GM12892 (cell line): ENCODE measurements at regions not wholly inside any gene's neighbourhood (a gene's known extent, or its start where the extent isn't known, plus 50 kb on each side); places are given as distances from the start of the nearest gene placed in this dataset.
"Not testable (repeated sequence)": the region's sequence is repeated elsewhere in the genome, so short reads cannot be mapped to it uniquely, and the experiment has no call there.

Experiments
- DNase-seq: peaks from one replicate; pipeline ENCODE4 v3.0.0; 2011; ENCODE audit not compliant: insufficient read length
- FAIRE-seq: peaks from 2 replicates; lab custom pipeline; 2011; peaks lifted over from hg19 to GRCh38; lab: Jason Lieb, UNC
- POLR2A ChIP-seq: IDR thresholded peaks from 2 replicates; pipeline ENCODE4 v1.6.1; 2011; ENCODE audit warnings: low read depth, low read length, control low read depth
- POLR2AphosphoS5 ChIP-seq: IDR thresholded peaks from 2 replicates; pipeline ENCODE4 v1.6.1; 2011; ENCODE audit warnings: low read depth, low read length, control low read depth
- TAF1 ChIP-seq: IDR thresholded peaks from 2 replicates; pipeline ENCODE4 v1.6.1; 2011; ENCODE audit warnings: low read depth, mild to moderate bottlenecking, control low read depth, low read length, borderline replicate concordance

DNA sequence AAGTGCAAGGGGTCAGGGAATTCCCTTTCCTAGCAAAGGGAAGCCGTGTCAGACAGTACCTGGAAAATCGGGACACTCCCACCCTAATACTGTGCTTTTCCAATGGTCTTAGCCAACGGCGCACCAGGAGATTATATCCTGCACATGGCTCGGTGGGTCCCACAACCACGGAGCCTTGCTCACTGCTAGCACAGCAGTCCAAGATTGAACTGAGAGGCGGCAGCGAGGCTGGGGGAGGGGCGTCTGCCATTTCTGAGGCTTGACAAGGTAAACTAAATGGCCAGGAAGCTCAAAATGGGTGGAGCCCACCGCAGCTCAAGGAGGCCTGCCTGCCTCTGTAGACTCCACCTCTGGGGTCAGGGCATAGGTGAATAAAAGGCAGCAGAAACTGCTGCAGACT lies 76.5 kb upstream of the LINC00632 start:
- DNase-seq, FAIRE-seq: not testable (repeated sequence)

DNA sequence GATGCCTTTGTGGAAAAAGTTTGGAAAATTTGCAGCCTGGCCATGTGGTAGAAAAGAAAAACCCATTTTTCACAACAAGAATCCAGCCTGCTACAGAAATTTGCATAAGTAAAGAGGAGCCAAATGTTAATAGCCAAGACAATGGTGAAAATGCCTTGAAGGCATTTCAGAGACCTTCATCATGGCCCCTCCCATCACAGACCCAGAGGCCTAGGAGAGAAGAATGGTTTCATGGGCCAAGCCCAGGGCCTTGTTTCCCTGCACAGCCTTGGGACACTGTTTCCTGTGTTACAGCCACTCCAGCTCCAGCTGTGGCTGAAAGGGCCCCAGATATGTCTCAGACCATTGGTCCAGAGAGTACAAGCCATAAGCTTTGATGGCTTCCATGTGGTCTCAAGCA lies 101.4 kb upstream of the LINC00632 start:
- DNase-seq (no peak), FAIRE-seq (no peak)
- TF ChIP-seq POLR2AphosphoS5 (no peak), POLR2A (no peak), TAF1 (no peak)

DNA sequence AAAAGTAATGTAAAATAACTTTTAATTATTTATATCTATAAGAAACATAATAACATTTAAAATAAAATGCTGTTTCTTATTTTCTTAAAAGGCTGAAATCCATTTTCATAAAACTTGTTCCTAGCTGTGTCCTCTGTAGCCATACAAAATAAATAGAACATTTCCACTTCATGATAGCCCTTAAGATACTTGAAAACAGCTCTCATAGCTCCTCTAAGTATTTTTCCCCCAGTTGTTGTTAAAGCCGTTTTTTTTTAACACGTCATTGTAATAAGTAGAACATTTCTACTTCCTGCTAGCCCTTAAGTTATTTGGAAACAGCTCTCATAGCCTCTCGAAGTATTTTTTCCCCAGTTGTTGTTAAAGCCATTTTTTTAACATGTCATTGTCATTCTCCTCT lies 97.3 kb upstream of the SOX3 start:
- TF ChIP-seq TAF1 (no peak), POLR2AphosphoS5 (no peak), POLR2A (no peak)
- DNase-seq (no peak), FAIRE-seq (no peak)

DNA sequence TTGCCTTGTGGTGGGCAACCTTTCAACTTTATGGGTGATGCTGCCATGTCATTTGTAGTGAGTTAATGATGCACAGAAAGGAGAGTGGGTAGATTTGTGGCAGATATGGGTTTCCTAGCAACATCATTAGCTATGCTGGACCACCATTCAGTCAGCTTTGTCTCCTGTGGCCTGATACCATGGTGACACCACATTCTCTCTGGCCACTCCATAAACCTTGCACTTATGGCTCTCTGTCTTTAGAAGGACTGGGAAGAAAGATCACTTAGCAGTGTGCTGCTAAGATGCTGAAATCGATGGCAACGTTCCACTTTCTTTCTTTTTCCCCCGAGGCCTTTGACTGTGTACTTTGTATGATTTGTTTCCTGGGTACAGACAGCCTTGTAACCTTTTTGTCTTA lies 95.0 kb upstream of the SOX3 start:
- no peak for FAIRE-seq
- no peak for DNase-seq
- TF ChIP-seq TAF1 (no peak), POLR2A (no peak), POLR2AphosphoS5 (no peak)

DNA sequence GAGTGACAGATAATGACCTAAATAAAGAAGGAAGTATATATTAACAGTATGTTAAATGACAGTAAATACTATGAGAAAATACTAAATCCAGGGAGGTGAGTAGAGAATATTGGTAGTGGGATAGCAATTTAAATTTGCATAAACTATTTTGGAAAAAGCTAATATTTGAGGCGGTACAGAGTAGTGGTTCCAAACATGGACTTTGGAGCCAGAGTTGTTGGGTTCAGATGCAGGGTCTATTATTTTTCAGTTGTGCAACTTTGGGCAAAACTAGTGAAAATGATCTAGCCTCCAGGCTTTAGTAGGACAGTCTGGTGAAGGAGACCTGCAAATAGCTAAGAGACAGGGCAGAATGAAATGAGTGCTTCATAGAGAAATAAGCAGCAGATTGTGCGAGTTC lies 84.8 kb upstream of the SOX3 start:
- no peak for FAIRE-seq
- no peak for TF ChIP-seq TAF1
- no peak for TF ChIP-seq POLR2AphosphoS5
- no peak for TF ChIP-seq POLR2A
- DNase-seq: no peak

DNA sequence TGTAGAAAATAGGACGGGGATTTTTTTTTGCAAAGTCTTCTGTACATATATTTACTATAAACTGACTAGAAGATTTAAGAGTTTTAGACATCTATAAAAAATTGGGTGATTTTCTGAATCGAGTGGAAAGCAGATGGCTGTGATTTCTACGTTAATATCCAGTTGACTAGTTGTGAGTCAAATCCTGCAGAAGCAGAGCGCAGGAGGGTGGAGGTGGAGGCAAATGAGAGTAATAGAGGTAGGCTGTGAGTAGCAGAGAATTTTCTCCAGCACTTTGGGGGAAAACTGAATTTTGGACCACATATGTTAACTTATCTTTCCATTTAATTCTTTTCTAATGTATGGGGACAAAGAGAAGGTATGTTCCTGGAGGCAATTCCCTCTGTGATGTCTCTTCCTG lies 82.1 kb upstream of the SOX3 start:
- FAIRE-seq: no peak
- TF ChIP-seq POLR2A: no peak
- no peak for DNase-seq

DNA sequence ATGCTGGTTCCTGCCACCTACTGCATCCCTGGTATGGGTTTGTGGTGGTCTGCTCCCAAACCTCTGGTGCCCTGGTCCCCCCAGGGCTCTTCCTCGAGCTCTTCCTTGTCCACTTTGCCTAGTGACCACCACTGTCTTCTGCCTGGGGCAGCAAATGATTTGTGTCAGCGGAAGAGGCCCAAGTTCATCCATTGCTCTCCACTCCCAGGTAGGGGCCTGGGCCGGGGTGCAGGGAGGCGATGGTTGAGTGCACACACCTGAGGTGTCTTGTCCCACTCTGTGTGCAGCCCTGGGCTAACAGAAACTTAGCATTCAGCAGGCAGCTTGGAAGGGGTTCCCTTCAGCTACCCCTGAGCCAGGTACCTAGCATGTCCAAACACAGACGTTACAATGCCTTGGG lies 75.6 kb upstream of the SOX3 start:
- TF ChIP-seq TAF1: no peak
- no peak for TF ChIP-seq POLR2A
- TF ChIP-seq POLR2AphosphoS5: no peak
- DNase-seq (no peak), FAIRE-seq (no peak)

DNA sequence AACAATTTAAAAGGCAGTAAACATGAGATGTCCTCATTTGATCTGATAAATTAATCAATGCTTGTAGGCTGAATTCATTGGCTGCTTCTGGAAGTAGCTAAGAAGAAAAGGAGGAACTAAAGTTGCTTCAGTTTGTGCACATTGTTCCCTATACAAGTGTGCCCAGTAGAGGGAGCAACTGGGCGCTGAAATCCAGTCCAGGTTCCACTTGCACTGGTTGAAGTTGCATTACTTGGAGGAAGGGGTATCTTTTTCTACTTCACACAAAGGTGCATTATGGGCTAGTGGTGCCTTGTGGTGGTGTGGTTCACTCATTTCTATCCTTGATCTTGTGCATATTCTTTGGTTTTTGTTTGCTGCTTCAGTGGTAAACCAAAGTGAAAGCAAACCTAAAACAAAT lies 67.9 kb upstream of the SOX3 start:
- DNase-seq: no peak
- FAIRE-seq: peak; percentile 58
- TF ChIP-seq POLR2A (no peak), TAF1 (no peak), POLR2AphosphoS5 (no peak)

DNA sequence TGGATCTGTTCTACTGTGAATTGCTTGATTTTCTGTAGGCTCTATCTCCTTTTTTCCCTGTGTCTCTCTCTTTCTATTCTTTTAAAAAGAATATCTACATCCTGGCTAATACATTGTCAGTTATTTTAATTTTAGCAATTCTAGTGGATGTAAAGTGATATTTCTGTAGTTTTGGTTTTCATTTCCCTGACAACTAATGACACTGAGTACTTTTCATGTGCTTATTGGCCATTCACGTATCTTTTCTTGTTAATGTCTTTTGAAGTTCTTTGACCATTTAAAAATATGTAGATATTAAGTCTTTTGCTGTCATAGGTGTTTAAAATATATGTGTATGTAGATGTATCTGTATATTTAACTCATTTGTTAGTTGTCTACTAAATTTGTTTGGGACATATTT lies 59.0 kb upstream of the SOX3 start:
- FAIRE-seq (no peak), DNase-seq (no peak)
- TF ChIP-seq TAF1 (no peak), POLR2A (no peak), POLR2AphosphoS5 (no peak)
